SK-N-SH (cell line): ENCODE measurements at regions not wholly inside any gene's neighbourhood (a gene's known extent, or its start where the extent isn't known, plus 50 kb on each side); places are given as distances from the start of the nearest gene placed in this dataset.

Experiments
- CTCF ChIA-PET: fragments of 300-600, 350-600 bp; formaldehyde crosslinking; extraction: SDS; loops from one replicate; lab custom pipeline; 2021; lab: Yijun Ruan, JAX
- POLR2A ChIA-PET: fragments of 350-600 bp; sonication (Branson Sonifier 250); formaldehyde crosslinking; extraction: SDS; loops from one replicate; lab custom pipeline; 2020; ENCODE audit warnings: antibody characterized with exemption, inconsistent platforms; lab: Yijun Ruan, JAX
- DNase-seq: peaks from one replicate; pipeline ENCODE4 v3.0.0; 2012
- H2AFZ ChIP-seq: fragments of 200-600 bp; sonication (generic); 2 replicates; pipeline ENCODE4 v1.8.1; 2016; ENCODE audit warnings: antibody characterized with exemption, mild to moderate bottlenecking, low read depth
- H3F3A ChIP-seq: fragments of 200-600 bp; sonication (generic); replicated peaks from 2 replicates; pipeline ENCODE3; 2016; ENCODE audit warnings: antibody characterized with exemption, mild to moderate bottlenecking; ENCODE audit not compliant: insufficient read depth
- H3K27ac ChIP-seq, 2 experiments: fragments of 200-500 bp in 1 of 2; fragments of 200-600 bp in 1 of 2; sonication (Bioruptor generic) in 1 of 2; sonication (generic), shearing (Covaris generic) in 1 of 2; 2 replicates each; pipeline versions ENCODE4 v1.5.1 to v1.6.1; 2014 to 2016; ENCODE audit warnings: low read depth in 2 of 2, inconsistent platforms in 1 of 2, low read length in 1 of 2, mild to moderate bottlenecking in 1 of 2, mixed read lengths in 1 of 2
- H3K27me3 ChIP-seq: fragments of 200-600 bp; sonication (generic), shearing (Covaris generic); 2 replicates; pipeline ENCODE4 v1.6.1; 2016; ENCODE audit warnings: mixed run types; ENCODE audit not compliant: insufficient read depth
- H3K36me3 ChIP-seq, 2 experiments: fragments of 200-500 bp in 1 of 2; fragments of 200-600 bp in 1 of 2; sonication (Bioruptor generic) in 1 of 2; sonication (generic) in 1 of 2; replicated peaks in 1 of 2; 2 replicates each; pipeline versions ENCODE3 to v1.5.1; 2014 to 2016; ENCODE audit warnings: low read length in 1 of 2, mild to moderate bottlenecking in 1 of 2; ENCODE audit not compliant: insufficient read depth in 2 of 2, control insufficient read depth in 1 of 2
- H3K4me1 ChIP-seq, 2 experiments: fragments of 200-500 bp in 1 of 2; fragments of 200-600 bp in 1 of 2; sonication (Bioruptor generic) in 1 of 2; sonication (generic), shearing (Covaris generic) in 1 of 2; 2 replicates each; pipeline versions ENCODE4 v1.5.1 to v1.6.1; 2014 to 2016; ENCODE audit warnings: low read depth in 1 of 2, low read length in 1 of 2, mixed run types in 1 of 2; ENCODE audit not compliant: insufficient read depth in 2 of 2, control insufficient read depth in 1 of 2
- H3K4me2 ChIP-seq: fragments of 200-600 bp; sonication (generic), shearing (Covaris generic); 2 replicates; pipeline ENCODE4 v1.6.1; 2017; ENCODE audit warnings: mixed run types
- H3K4me3 ChIP-seq, 2 experiments: fragments of 200-500 bp in 1 of 2; fragments of 200-600 bp in 1 of 2; sonication (Bioruptor generic) in 1 of 2; sonication (generic), shearing (Covaris generic) in 1 of 2; 2 replicates each; pipeline versions ENCODE4 v1.5.1 to v1.8.1; 2014 to 2016; ENCODE audit warnings: low read depth in 2 of 2, inconsistent platforms in 1 of 2, low read length in 1 of 2, mild to moderate bottlenecking in 1 of 2, mixed read lengths in 1 of 2, moderate library complexity in 1 of 2
- H3K79me2 ChIP-seq: fragments of 200-600 bp; sonication (generic); 2 replicates; pipeline ENCODE4 v1.8.1; 2017; ENCODE audit warnings: mild to moderate bottlenecking; ENCODE audit not compliant: insufficient read depth
- H3K9ac ChIP-seq: fragments of 200-600 bp; sonication (generic); 2 replicates; pipeline ENCODE4 v1.6.1; 2017; ENCODE audit warnings: mixed run types
- H3K9me2 ChIP-seq: fragments of 200-600 bp; sonication (generic); 2 replicates; pipeline ENCODE4 v1.6.1; 2017; ENCODE audit warnings: mixed run types
- H3K9me3 ChIP-seq: fragments of 200-600 bp; sonication (generic); 2 replicates; pipeline ENCODE4 v1.6.1; 2017; ENCODE audit warnings: mixed run types, mild to moderate bottlenecking, moderate library complexity
- H4K20me1 ChIP-seq: fragments of 200-600 bp; sonication (generic); 2 replicates; pipeline ENCODE4 v1.6.1; 2017; ENCODE audit warnings: mild to moderate bottlenecking, mixed run types; ENCODE audit not compliant: insufficient read depth
- CHD2 ChIP-seq: fragments of 150-350 bp; IDR thresholded peaks from 2 replicates; pipeline ENCODE4 v1.6.1; 2018; ENCODE audit warnings: low read length; ENCODE audit not compliant: partially characterized antibody
- ELF1 ChIP-seq: IDR thresholded peaks from 2 replicates; pipeline ENCODE4 v1.4.0; 2012
- EZH2phosphoT487 ChIP-seq: fragments of 200-600 bp; sonication (generic); IDR thresholded peaks from 2 replicates; pipeline ENCODE4 v1.6.1; 2017; ENCODE audit warnings: low read depth, mixed run types, mild to moderate bottlenecking, antibody characterized with exemption, moderate library complexity, borderline replicate concordance
- FOSL2 ChIP-seq: IDR thresholded peaks from 2 replicates; pipeline ENCODE4 v1.4.0; 2012; ENCODE audit warnings: low read depth, mild to moderate bottlenecking, moderate library complexity, borderline replicate concordance
- GATA2 ChIP-seq: sonication (generic); formaldehyde crosslinking; IDR thresholded peaks from 2 replicates; pipeline ENCODE4 v1.5.0; 2020; ENCODE audit warnings: mild to moderate bottlenecking, missing genetic modification reagents
- MEF2A ChIP-seq: IDR thresholded peaks from 2 replicates; pipeline ENCODE4 v1.4.0; 2012; ENCODE audit warnings: low read depth, borderline replicate concordance
- MXI1 ChIP-seq: IDR thresholded peaks from 2 replicates; pipeline ENCODE4 v1.6.1; 2012; ENCODE audit warnings: mild to moderate bottlenecking, low read depth, low read length, improper control_type of control experiment
- POLR2AphosphoS5 ChIP-seq: IDR thresholded peaks from 2 replicates; pipeline ENCODE4 v1.6.1; 2012; ENCODE audit warnings: low read depth, low read length
- RAD21 ChIP-seq: IDR thresholded peaks from 2 replicates; pipeline ENCODE4 v1.6.1; 2012; ENCODE audit warnings: mild to moderate bottlenecking, low read length
- RFX5 ChIP-seq: IDR thresholded peaks from 2 replicates; pipeline ENCODE4 v1.6.1; 2012; ENCODE audit warnings: mild to moderate bottlenecking, improper control_type of control experiment, low read length
- RXRA ChIP-seq: IDR thresholded peaks from 2 replicates; pipeline ENCODE4 v1.4.0; 2012; ENCODE audit warnings: low read depth, mild to moderate bottlenecking, borderline replicate concordance
- SMC3 ChIP-seq: IDR thresholded peaks from 2 replicates; pipeline ENCODE4 v1.6.1; 2012; ENCODE audit warnings: low read depth, low read length, improper control_type of control experiment
- TCF12 ChIP-seq: IDR thresholded peaks from 2 replicates; pipeline ENCODE4 v1.4.0; 2012
- WGBS: methylation state at CpG from one replicate; pipeline ENCODE4 v1.1.6; 2017; ENCODE audit warnings: low lambda C conversion rate; 5-methylcytosine and 5-hydroxymethylcytosine counted together
- TF ChIP-seq, protein P1 (sequence below): IDR thresholded peaks from 2 replicates; pipeline ENCODE4 v1.6.1; 2012; ENCODE audit warnings: mild to moderate bottlenecking, low read depth, low read length, moderate library complexity
- TF ChIP-seq, protein P2 (sequence below): fragments of 200-600 bp; sonication (generic); IDR thresholded peaks from 2 replicates; pipeline ENCODE4 v1.6.1; 2017; ENCODE audit warnings: antibody characterized with exemption, mild to moderate bottlenecking, moderate library complexity
- TF ChIP-seq, protein P3 (sequence below): IDR thresholded peaks from 2 replicates; pipeline ENCODE4 v1.4.0; 2012; ENCODE audit warnings: low read depth, borderline replicate concordance

DNA sequence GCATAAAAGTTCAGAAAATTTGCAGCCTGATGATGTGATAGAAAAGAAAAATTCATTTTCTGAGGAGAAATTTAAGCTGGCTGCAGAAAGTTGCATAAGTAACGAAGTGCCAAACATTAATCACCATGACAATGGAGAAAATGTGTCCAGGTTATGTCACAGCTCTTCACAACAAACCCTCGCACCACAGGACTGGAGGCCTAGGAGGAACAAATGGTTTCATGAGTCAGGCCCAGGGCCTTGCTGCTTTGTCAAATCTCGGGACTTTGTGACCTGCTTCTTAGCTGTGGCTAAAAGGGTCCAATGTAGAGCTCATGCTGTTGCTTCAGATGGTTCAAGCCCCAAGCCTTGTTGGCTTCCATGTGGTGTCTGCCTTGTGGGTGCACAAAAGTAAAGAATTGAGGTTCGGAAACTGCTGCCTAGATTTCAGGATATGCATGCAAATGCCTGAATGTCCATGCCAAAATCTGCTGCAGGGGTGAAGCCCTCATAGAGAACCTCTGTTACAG is 527.4 kb downstream of the SH3BGRL start:
- Histone ChIP-seq H3F3A (no peaks in the 10 kb centered on the region), H2AFZ (no peak overlapping the region), H3K27me3 (no peaks in the 10 kb centered on the region), H3K36me3 (no peaks in the 10 kb centered on the region), H3K9me2 (no peaks in the 10 kb centered on the region), H3K4me1 (no peaks in the 10 kb centered on the region), H3K9ac (no peak overlapping the region), H3K9me3 (peaks cover 3% of the 10 kb centered on the region; the same call in 1 of the 2 replicates), H4K20me1 (no peaks in the 10 kb centered on the region), H3K4me3 (no peak overlapping the region)
- POLR2A ChIA-PET = no interaction called here
- WGBS = 1% methylated on average over 4 of the region's 4 CpGs
- DNase-seq = no peak
- CTCF ChIA-PET = interaction anchor here (0.7 kb wide), 1 partner anchor 10 kb away, joined by 3 read pairs; no protein-coding TSS in a partner anchor
- TF ChIP-seq RXRA (no peak), ELF1 (no peak), EZH2phosphoT487 (no peak), RFX5 (no peak), POLR2AphosphoS5 (no peak), MEF2A (no peak), CHD2 (no peak), TCF12 (no peak), MXI1 (no peak), SMC3 (no peak), FOSL2 (no peak), RAD21 (no peak), GATA2 (CRISPR knock-in tag) (no peak)
- TF ChIP-seq, protein P1, sequence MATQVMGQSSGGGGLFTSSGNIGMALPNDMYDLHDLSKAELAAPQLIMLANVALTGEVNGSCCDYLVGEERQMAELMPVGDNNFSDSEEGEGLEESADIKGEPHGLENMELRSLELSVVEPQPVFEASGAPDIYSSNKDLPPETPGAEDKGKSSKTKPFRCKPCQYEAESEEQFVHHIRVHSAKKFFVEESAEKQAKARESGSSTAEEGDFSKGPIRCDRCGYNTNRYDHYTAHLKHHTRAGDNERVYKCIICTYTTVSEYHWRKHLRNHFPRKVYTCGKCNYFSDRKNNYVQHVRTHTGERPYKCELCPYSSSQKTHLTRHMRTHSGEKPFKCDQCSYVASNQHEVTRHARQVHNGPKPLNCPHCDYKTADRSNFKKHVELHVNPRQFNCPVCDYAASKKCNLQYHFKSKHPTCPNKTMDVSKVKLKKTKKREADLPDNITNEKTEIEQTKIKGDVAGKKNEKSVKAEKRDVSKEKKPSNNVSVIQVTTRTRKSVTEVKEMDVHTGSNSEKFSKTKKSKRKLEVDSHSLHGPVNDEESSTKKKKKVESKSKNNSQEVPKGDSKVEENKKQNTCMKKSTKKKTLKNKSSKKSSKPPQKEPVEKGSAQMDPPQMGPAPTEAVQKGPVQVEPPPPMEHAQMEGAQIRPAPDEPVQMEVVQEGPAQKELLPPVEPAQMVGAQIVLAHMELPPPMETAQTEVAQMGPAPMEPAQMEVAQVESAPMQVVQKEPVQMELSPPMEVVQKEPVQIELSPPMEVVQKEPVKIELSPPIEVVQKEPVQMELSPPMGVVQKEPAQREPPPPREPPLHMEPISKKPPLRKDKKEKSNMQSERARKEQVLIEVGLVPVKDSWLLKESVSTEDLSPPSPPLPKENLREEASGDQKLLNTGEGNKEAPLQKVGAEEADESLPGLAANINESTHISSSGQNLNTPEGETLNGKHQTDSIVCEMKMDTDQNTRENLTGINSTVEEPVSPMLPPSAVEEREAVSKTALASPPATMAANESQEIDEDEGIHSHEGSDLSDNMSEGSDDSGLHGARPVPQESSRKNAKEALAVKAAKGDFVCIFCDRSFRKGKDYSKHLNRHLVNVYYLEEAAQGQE = no peak
- TF ChIP-seq, protein P2, sequence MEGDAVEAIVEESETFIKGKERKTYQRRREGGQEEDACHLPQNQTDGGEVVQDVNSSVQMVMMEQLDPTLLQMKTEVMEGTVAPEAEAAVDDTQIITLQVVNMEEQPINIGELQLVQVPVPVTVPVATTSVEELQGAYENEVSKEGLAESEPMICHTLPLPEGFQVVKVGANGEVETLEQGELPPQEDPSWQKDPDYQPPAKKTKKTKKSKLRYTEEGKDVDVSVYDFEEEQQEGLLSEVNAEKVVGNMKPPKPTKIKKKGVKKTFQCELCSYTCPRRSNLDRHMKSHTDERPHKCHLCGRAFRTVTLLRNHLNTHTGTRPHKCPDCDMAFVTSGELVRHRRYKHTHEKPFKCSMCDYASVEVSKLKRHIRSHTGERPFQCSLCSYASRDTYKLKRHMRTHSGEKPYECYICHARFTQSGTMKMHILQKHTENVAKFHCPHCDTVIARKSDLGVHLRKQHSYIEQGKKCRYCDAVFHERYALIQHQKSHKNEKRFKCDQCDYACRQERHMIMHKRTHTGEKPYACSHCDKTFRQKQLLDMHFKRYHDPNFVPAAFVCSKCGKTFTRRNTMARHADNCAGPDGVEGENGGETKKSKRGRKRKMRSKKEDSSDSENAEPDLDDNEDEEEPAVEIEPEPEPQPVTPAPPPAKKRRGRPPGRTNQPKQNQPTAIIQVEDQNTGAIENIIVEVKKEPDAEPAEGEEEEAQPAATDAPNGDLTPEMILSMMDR = no peak
- TF ChIP-seq, protein P3, sequence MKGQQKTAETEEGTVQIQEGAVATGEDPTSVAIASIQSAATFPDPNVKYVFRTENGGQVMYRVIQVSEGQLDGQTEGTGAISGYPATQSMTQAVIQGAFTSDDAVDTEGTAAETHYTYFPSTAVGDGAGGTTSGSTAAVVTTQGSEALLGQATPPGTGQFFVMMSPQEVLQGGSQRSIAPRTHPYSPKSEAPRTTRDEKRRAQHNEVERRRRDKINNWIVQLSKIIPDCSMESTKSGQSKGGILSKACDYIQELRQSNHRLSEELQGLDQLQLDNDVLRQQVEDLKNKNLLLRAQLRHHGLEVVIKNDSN = no peak
- TF ChIP-seq, all 33 proteins: peak for 0
- Histone ChIP-seq H3K79me2 (no peaks in the 10 kb centered on the region), H3K27ac (no peak overlapping the region), H3K4me2 (no peak overlapping the region)
